Lower lobe of right lung (tissue), 2 donors: ENCODE measurements at regions not wholly inside any gene's neighbourhood (a gene's known extent, or its start where the extent isn't known, plus 50 kb on each side); places are given as distances from the start of the nearest gene placed in this dataset.
"Not testable (repeated sequence)": the region's sequence is repeated elsewhere in the genome, so short reads cannot be mapped to it uniquely, and the experiment has no call there.

Source experiments
- ATAC-seq, 2 donors: fragments of 200-7000 bp; cut with Tn5 transposase; one replicate each; pipeline ENCODE4 v1.9.1; 2020 to 2022; ENCODE audit warnings: mild to moderate bottlenecking in 2 of 2, moderate library complexity in 2 of 2
- DNase-seq: peaks from one replicate; pipeline ENCODE4 v3.0.0-alpha.2; 2020
- H3K27ac ChIP-seq: fragments of 200-600 bp; one replicate; pipeline ENCODE4 v1.8.0; 2022
- H3K27me3 ChIP-seq: fragments of 200-600 bp; one replicate; pipeline ENCODE4 v1.8.0; 2022; ENCODE audit warnings: low read depth
- H3K36me3 ChIP-seq: fragments of 200-600 bp; one replicate; pipeline ENCODE4 v1.8.0; 2022; ENCODE audit warnings: mild to moderate bottlenecking
- H3K4me1 ChIP-seq: fragments of 200-600 bp; one replicate; pipeline ENCODE4 v1.8.0; 2022
- H3K4me3 ChIP-seq: fragments of 200-600 bp; one replicate; pipeline ENCODE4 v1.8.0; 2022; ENCODE audit warnings: mild to moderate bottlenecking
- H3K9me3 ChIP-seq: fragments of 200-600 bp; one replicate; pipeline ENCODE4 v1.8.0; 2022
- intact Hi-C: fragments of 100-400 bp; cut with DNase I; formaldehyde crosslinking; loops from one replicate; pipeline ENCODE4 v1.11.0; 2022
- TF ChIP-seq, protein P1 (sequence below): fragments of 200-600 bp; IDR thresholded peaks from one replicate; pipeline ENCODE4 v1.8.0; 2022; ENCODE audit warnings: antibody characterized with exemption, mild to moderate bottlenecking
- donor health status: DM: no; HTN: yes; CAD: no; lungs with severe emphysema.

- no peak for DNase-seq
These were observed 55.0 kb upstream of the MDGA1 start for GRCh38 chr6:37752718-37753117.

DNA sequence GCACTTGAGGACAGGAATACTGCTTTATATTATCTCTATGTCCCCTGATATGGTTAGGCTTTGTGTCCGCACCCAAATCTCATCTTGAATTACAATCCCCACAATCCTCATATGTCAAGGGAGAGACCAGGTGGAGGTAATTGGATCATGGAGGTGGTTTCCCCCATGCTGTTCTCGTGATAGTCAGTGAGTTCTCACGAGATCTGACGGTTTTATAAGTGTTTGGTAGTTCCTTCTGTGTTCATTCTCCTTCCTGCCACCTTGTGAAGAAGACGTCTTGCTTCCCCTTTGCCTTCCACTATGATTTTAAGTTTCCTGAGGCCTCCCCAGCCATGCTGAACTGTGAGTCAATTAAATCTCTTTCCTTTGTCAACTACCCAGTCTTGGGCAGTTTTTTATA, 51.7 kb upstream of the MDGA1 start:
- H3K27ac ChIP-seq, H3K9me3 ChIP-seq, H3K4me3 ChIP-seq, ATAC-seq, H3K36me3 ChIP-seq, intact Hi-C loops, H3K4me1 ChIP-seq, DNase-seq, H3K27me3 ChIP-seq: not testable (repeated sequence)

More at GRCh38 chr6:37752718-37753117, 55.0 kb upstream of the MDGA1 start:
- TF ChIP-seq, protein P1, sequence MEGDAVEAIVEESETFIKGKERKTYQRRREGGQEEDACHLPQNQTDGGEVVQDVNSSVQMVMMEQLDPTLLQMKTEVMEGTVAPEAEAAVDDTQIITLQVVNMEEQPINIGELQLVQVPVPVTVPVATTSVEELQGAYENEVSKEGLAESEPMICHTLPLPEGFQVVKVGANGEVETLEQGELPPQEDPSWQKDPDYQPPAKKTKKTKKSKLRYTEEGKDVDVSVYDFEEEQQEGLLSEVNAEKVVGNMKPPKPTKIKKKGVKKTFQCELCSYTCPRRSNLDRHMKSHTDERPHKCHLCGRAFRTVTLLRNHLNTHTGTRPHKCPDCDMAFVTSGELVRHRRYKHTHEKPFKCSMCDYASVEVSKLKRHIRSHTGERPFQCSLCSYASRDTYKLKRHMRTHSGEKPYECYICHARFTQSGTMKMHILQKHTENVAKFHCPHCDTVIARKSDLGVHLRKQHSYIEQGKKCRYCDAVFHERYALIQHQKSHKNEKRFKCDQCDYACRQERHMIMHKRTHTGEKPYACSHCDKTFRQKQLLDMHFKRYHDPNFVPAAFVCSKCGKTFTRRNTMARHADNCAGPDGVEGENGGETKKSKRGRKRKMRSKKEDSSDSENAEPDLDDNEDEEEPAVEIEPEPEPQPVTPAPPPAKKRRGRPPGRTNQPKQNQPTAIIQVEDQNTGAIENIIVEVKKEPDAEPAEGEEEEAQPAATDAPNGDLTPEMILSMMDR, result no peak
- Histone ChIP-seq H3K4me3 (no peak overlapping the region), H3K27ac (no peak overlapping the region), H3K9me3 (no peaks in the 10 kb centered on the region), H3K4me1 (no peaks in the 10 kb centered on the region), H3K36me3 (no peaks in the 10 kb centered on the region), H3K27me3 (no peaks in the 10 kb centered on the region)
- no peak for ATAC-seq
- intact Hi-C loops, result no loop called here

DNA sequence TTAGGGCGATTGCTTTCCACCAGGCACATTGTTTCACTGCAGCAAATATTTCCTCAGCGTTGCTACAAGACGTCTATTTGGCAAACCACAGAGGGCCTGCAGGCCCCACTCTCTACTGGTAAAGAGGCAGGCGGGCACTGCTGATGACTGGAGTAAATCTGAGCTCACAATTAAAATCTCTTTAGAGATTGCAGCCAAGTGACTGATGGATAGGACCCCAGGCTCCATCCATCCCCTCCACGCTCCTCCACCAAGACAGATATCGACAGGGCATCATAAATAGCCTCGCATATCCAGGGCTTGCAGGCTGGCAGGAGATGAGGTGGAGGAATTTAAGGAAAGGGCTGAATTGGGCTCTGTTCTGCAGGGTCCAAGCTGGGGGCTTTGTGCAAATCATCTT, 50.4 kb upstream of the MDGA1 start:
- DNase-seq (no peak), ATAC-seq (no peak)
- TF ChIP-seq, protein P1, result no peak
- no peaks in the 10 kb centered on the region for H3K36me3 ChIP-seq
- H3K27ac ChIP-seq, result no peak overlapping the region
- no peaks in the 10 kb centered on the region for H3K4me1 ChIP-seq
- no peaks in the 10 kb centered on the region for H3K27me3 ChIP-seq
- no peak overlapping the region for H3K4me3 ChIP-seq
- intact Hi-C loops, result no loop called here
- no peaks in the 10 kb centered on the region for H3K9me3 ChIP-seq
